Prostate gland (tissue), 2 donors: ENCODE measurements at regions not wholly inside any gene's neighbourhood (a gene's known extent, or its start where the extent isn't known, plus 50 kb on each side); places are given as distances from the start of the nearest gene placed in this dataset.

ENCODE experiments used
- POLR2A ChIP-seq: fragments of 450-650 bp; IDR thresholded peaks from one replicate; pipeline ENCODE4 v1.6.1; 2016; ENCODE audit warnings: antibody characterized with exemption, mild to moderate bottlenecking
- POLR2AphosphoS5 ChIP-seq: sonication (generic); formaldehyde crosslinking; IDR thresholded peaks from one replicate; pipeline ENCODE4 v1.6.1; 2017; ENCODE audit warnings: antibody characterized with exemption
- TF ChIP-seq, protein P1 (sequence below), 4 experiments: fragments of 200-600 bp in 2 of 4; fragments of 450-650 bp in 2 of 4; sonication (generic) in 2 of 4; IDR thresholded peaks; 1 replicate in 3 of 4; 2 replicates in 1 of 4; pipeline ENCODE4 v1.5.1; 2016 to 2019; ENCODE audit warnings: antibody characterized with exemption in 4 of 4, mild to moderate bottlenecking in 2 of 4, moderate library complexity in 2 of 4

DNA sequence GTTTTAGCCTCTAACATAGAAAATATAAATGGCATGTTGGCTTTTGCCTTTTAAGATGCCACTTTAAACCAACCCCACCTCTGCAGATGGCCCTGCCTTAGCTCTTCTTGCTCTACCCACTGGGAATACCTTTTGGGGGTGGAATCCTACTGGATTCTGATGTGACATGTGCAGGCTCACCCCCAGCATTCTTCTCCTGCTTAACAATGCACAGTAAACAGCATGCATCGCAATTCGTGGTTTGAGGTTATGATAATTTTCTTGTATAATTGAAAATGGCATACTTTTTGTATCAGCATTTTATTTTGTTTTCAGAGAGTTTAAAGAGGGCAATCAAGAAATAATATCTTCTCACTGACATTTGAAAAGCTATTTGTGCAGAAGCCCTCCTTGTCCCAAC lies 167.9 kb downstream of the AREG start:
- TF ChIP-seq, protein P1, sequence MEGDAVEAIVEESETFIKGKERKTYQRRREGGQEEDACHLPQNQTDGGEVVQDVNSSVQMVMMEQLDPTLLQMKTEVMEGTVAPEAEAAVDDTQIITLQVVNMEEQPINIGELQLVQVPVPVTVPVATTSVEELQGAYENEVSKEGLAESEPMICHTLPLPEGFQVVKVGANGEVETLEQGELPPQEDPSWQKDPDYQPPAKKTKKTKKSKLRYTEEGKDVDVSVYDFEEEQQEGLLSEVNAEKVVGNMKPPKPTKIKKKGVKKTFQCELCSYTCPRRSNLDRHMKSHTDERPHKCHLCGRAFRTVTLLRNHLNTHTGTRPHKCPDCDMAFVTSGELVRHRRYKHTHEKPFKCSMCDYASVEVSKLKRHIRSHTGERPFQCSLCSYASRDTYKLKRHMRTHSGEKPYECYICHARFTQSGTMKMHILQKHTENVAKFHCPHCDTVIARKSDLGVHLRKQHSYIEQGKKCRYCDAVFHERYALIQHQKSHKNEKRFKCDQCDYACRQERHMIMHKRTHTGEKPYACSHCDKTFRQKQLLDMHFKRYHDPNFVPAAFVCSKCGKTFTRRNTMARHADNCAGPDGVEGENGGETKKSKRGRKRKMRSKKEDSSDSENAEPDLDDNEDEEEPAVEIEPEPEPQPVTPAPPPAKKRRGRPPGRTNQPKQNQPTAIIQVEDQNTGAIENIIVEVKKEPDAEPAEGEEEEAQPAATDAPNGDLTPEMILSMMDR (IDR thresholded peaks at IDR 0.05), result no peak
- TF ChIP-seq POLR2AphosphoS5 (no peak), POLR2A (no peak)
